A673 (cell line): ENCODE measurements at regions not wholly inside any gene's neighbourhood (a gene's known extent, or its start where the extent isn't known, plus 50 kb on each side); places are given as distances from the start of the nearest gene placed in this dataset.

Experiments
- BruUV-seq: library from RNA; stranded (reverse); fragments of 400-500 nt; replicated peaks from 2 replicates; lab custom pipeline; 2021; lab: Mats Ljungman, UMichigan
- CTCF ChIA-PET: fragments of 300-600 bp; sonication (Branson Sonifier 250); formaldehyde crosslinking; loops from one replicate; lab custom pipeline; 2022; ENCODE audit warnings: antibody characterized with exemption; lab: Charles Lee
- POLR2A ChIA-PET: fragments of 300-600 bp; sonication (Branson Sonifier 250); formaldehyde crosslinking; loops from one replicate; lab custom pipeline; 2022; ENCODE audit warnings: antibody characterized with exemption; ENCODE audit not compliant: low non-redundant PET; lab: Charles Lee
- DNase-seq: peaks from one replicate; pipeline ENCODE4 v3.0.0-alpha.2; 2015; ENCODE audit warnings: low spot score
- H3K27ac ChIP-seq: fragments of 200-600 bp; sonication (generic); 2 replicates; pipeline ENCODE4 v1.5.1; 2016; ENCODE audit warnings: mixed run types, low read depth, mild to moderate bottlenecking, mixed read lengths, antibody characterized with exemption, low read length; ENCODE audit not compliant: poor library complexity, severe bottlenecking
- H3K27me3 ChIP-seq: fragments of 200-600 bp; sonication (generic); replicated peaks from 2 replicates; pipeline ENCODE4 v1.6.1; 2017; ENCODE audit warnings: mixed run types, low read depth, mild to moderate bottlenecking, mixed read lengths, antibody characterized with exemption, low read length; ENCODE audit not compliant: insufficient read depth, poor library complexity
- H3K36me3 ChIP-seq: fragments of 200-600 bp; sonication (generic); 2 replicates; pipeline ENCODE4 v1.6.1; 2016; ENCODE audit warnings: mixed run types, mild to moderate bottlenecking, mixed read lengths, antibody characterized with exemption, low read length; ENCODE audit not compliant: insufficient read depth, poor library complexity, severe bottlenecking
- H3K4me1 ChIP-seq: fragments of 200-600 bp; sonication (generic); 2 replicates; pipeline ENCODE4 v1.6.1; 2017; ENCODE audit warnings: mixed run types, mild to moderate bottlenecking, mixed read lengths, antibody characterized with exemption, low read length; ENCODE audit not compliant: insufficient read depth, poor library complexity, severe bottlenecking
- H3K4me3 ChIP-seq: fragments of 200-600 bp; sonication (generic); 2 replicates; pipeline ENCODE4 v1.5.1; 2016; ENCODE audit warnings: low read depth, mixed run types, mild to moderate bottlenecking, mixed read lengths, low read length; ENCODE audit not compliant: poor library complexity, severe bottlenecking
- H3K9me3 ChIP-seq: fragments of 200-600 bp; sonication (generic); 2 replicates; pipeline ENCODE4 v1.6.1; 2016; ENCODE audit warnings: mixed run types, low read depth, mild to moderate bottlenecking, mixed read lengths, antibody characterized with exemption, low read length; ENCODE audit not compliant: poor library complexity, severe bottlenecking
- CTCF ChIP-seq: fragments of 300-800, 200-600 bp; sonication (generic); conservative IDR thresholded peaks from 2 replicates; pipeline ENCODE4 v1.5.1; 2017; ENCODE audit warnings: low read depth, mild to moderate bottlenecking, antibody characterized with exemption, low read length, moderate library complexity, mixed read lengths
- EZH2 ChIP-seq: fragments of 200-600 bp; sonication (generic); IDR thresholded peaks from 2 replicates; pipeline ENCODE4 v1.6.1; 2017; ENCODE audit warnings: borderline replicate concordance, low read depth, mild to moderate bottlenecking, mixed read lengths, antibody characterized with exemption, low read length; ENCODE audit not compliant: poor library complexity, severe bottlenecking
- intact Hi-C: fragments of 100-400 bp; cut with micrococcal nuclease; formaldehyde crosslinking; loops from one replicate; pipeline ENCODE4 v1.10.0; 2022; ENCODE audit not compliant: unreplicated experiment

- no peaks in the 10 kb centered on the region for H3K36me3 ChIP-seq
- TF ChIP-seq CTCF, result no peak
- no peak for TF ChIP-seq EZH2
- no peak overlapping the region for H3K27ac ChIP-seq
- H3K4me3 ChIP-seq, result no peak overlapping the region
- H3K4me1 ChIP-seq, result no peaks in the 10 kb centered on the region
- no peaks in the 10 kb centered on the region for H3K27me3 ChIP-seq
- intact Hi-C loops, result no loop called here
- no peak for DNase-seq
- BruUV-seq, result no TSS peak
- no peaks in the 10 kb centered on the region for H3K9me3 ChIP-seq
- CTCF ChIA-PET, result no interaction called here
- POLR2A ChIA-PET, result no interaction called here
Measured at GRCh38 chr6:14344486-14344885, 226.9 kb downstream of the CD83 start.

GRCh38 chr6:14348389-14348788 is 230.8 kb downstream of the CD83 start:
- no peak overlapping the region for H3K27ac ChIP-seq

GRCh38 chr6:14349507-14349906 is 231.9 kb downstream of the CD83 start:
- TF ChIP-seq EZH2 (no peak), CTCF (no peak)
- POLR2A ChIA-PET, result no interaction called here
- H3K27ac ChIP-seq, result no peak overlapping the region
- no peaks in the 10 kb centered on the region for H3K36me3 ChIP-seq
- H3K9me3 ChIP-seq, result no peaks in the 10 kb centered on the region
- intact Hi-C loops, result no loop called here
- H3K4me3 ChIP-seq, result no peak overlapping the region
- DNase-seq, result no peak
- CTCF ChIA-PET, result no interaction called here
- no peaks in the 10 kb centered on the region for H3K4me1 ChIP-seq
- BruUV-seq, result no TSS peak
- H3K27me3 ChIP-seq, result no peaks in the 10 kb centered on the region

More at GRCh38 chr6:14348389-14348788, 230.8 kb downstream of the CD83 start:
- H3K4me3 ChIP-seq, result no peak overlapping the region
- H3K9me3 ChIP-seq, result no peaks in the 10 kb centered on the region
- no peaks in the 10 kb centered on the region for H3K27me3 ChIP-seq
- ChIA-PET POLR2A (no interaction called here), CTCF (no interaction called here)
- TF ChIP-seq EZH2 (no peak), CTCF (no peak)
- no peak for DNase-seq
- no peaks in the 10 kb centered on the region for H3K36me3 ChIP-seq
- intact Hi-C loops, result no loop called here
- no TSS peak for BruUV-seq
- no peaks in the 10 kb centered on the region for H3K4me1 ChIP-seq
